ENCODE measurements at regions not wholly inside any gene's neighbourhood (a gene's known extent, or its start where the extent isn't known, plus 50 kb on each side); places are given as distances from the start of the nearest gene placed in this dataset.

DNA sequence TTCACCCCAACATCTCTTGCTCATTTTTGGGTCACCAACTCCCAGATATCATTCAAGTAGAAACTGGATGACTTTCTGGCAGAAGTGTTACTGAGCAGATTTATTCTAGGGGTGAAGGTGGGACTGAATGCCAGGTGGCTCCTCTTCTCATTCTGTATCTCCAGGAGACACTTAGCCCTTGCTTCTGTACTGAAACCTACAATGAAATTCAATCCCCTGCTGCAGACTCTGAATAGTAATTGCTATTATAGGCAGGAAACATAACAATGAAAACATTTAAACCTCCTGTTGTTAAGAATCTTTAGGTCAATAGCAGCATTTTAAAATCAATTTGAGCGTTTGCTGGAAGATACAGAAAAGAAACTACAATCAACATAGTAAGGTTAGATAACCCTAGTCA lies 879.4 kb upstream of the TENM4 start:
- TF ChIP-seq TAF1 (IDR thresholded peaks at IDR 0.05; ENCODE audit: borderline replicate concordance, low read depth, low read length) (no peak), POLR2A (IDR thresholded peaks at IDR 0.05; ENCODE audit: low read depth, low read length) (no peak), POLR2AphosphoS5 (IDR thresholded peaks at IDR 0.05; ENCODE audit: low read depth, low read length) (no peak)

Data from GM12892 (cell line).